ENCODE measurements at regions not wholly inside any gene's neighbourhood (a gene's known extent, or its start where the extent isn't known, plus 50 kb on each side); places are given as distances from the start of the nearest gene placed in this dataset.
"Not testable (repeated sequence)": the region's sequence is repeated elsewhere in the genome, so short reads cannot be mapped to it uniquely, and the experiment has no call there.

DNA sequence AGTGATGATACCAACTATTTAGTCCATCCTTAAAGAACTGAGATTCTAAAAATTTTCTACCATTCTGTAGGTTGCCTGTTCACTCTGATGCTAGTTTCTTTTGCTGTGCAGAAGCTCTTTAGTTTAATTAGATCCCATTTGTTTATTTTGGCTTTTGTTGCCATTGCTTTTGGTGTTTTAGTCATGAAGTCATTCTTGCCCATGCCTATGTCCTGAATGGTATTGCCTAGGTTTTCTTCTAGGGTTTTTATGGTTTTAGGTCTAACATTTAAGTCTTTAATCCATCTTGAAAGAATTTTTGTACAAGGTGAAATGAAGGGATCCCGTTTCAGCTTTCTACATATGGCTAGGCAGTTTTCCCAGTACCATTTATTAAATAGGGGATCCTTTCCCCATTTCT is 63.9 kb upstream of the TNFSF4 start:
- FAIRE-seq; H3K27ac ChIP-seq (ENCODE audit: low read depth, low read length); H4K5ac ChIP-seq (ENCODE audit: insufficient read length, low read depth, low read length); H3K36me3 ChIP-seq (ENCODE audit: control insufficient read depth in 2 of 4, insufficient read depth in 4 of 4, low read length in 3 of 4); H2BK12ac ChIP-seq (ENCODE audit: low read depth, low read length); H3K4me3 ChIP-seq (ENCODE audit: extremely low read depth in 1 of 4, insufficient read depth in 2 of 4, low read depth in 3 of 4, low read length in 4 of 4); H2AK5ac ChIP-seq (ENCODE audit: low read depth, low read length); H3K23ac ChIP-seq (ENCODE audit: insufficient read length); H3K9me3 ChIP-seq (ENCODE audit: insufficient read depth in 2 of 2, low read depth in 1 of 2, low read length in 1 of 2); H2BK120ac ChIP-seq (replicated peaks; ENCODE audit: low read depth, low read length); POLR2A ChIA-PET (ENCODE audit: partially characterized antibody); H3K9ac ChIP-seq (replicated peaks in 1 of 4; ENCODE audit: extremely low read depth in 1 of 4, low read depth in 3 of 4, low read length in 3 of 4); H2BK15ac ChIP-seq (ENCODE audit: low read length); H3K4me1 ChIP-seq (replicated peaks in 1 of 4; ENCODE audit: control insufficient read depth in 3 of 4, insufficient read depth in 4 of 4, low read length in 3 of 4); H3K4me2 ChIP-seq (ENCODE audit: insufficient read depth in 1 of 2, low read depth in 2 of 2, low read length in 2 of 2); DNase-seq (ENCODE audit: low read depth in 1 of 2, low spot score in 2 of 2); H2BK20ac ChIP-seq (ENCODE audit: low read length); H3K23me2 ChIP-seq (ENCODE audit: low read depth, low read length); H3K14ac ChIP-seq (ENCODE audit: insufficient read length); H2BK5ac ChIP-seq (ENCODE audit: low read depth, low read length); H3K56ac ChIP-seq (replicated peaks; ENCODE audit: insufficient read length, low read depth, low read length); H3K79me1 ChIP-seq (ENCODE audit: low read depth, low read length); H4K91ac ChIP-seq (replicated peaks; ENCODE audit: insufficient read length, low read length); H3K4ac ChIP-seq (replicated peaks; ENCODE audit: insufficient read length, low read depth, low read length); H4K8ac ChIP-seq (ENCODE audit: extremely low read depth, insufficient read depth, low read length); H4K20me1 ChIP-seq (replicated peaks in 1 of 2; ENCODE audit: control insufficient read depth in 1 of 2, insufficient read depth in 2 of 2, low read length in 2 of 2); H2AFZ ChIP-seq (ENCODE audit: low read length); H3K27me3 ChIP-seq (replicated peaks in 1 of 4; ENCODE audit: control insufficient read depth in 3 of 4, extremely low read depth in 1 of 4, insufficient read depth in 3 of 4, low read length in 3 of 4); H3K79me2 ChIP-seq (ENCODE audit: control insufficient read depth in 1 of 2, insufficient read depth in 2 of 2, low read length in 2 of 2); H3K18ac ChIP-seq (ENCODE audit: extremely low read depth, low read length): not testable (repeated sequence)
- CTCF ChIA-PET (ENCODE audit: partially characterized antibody), result interaction anchor here (0.9 kb wide), 1 partner anchor 529 kb away, joined by 3 read pairs; no protein-coding TSS in a partner anchor
- WGBS, 2 experiments (ENCODE audit: extremely low coverage in 1 of 2, insufficient coverage in 1 of 2, insufficient read length in 1 of 2, insufficient replicate concordance in 2 of 2, low coverage in 1 of 2, low lambda C conversion rate in 2 of 2, missing lambda C conversion rate in 1 of 2), result 100% methylated on average over 1 of the region's 1 CpG; no CpG with 5 or more reads in 1 of the 2 experiments

All from H1 (cell line).